Panc1 (cell line): ENCODE measurements at regions not wholly inside any gene's neighbourhood (a gene's known extent, or its start where the extent isn't known, plus 50 kb on each side); places are given as distances from the start of the nearest gene placed in this dataset.

ENCODE experiments used
- ATAC-seq: fragments of 200-7000 bp; cut with Tn5 transposase; 2 replicates; pipeline ENCODE4 v1.9.1; 2020; ENCODE audit warnings: mild to moderate bottlenecking, moderate library complexity
- BruUV-seq: library from RNA; stranded (reverse); fragments of 400-500 nt; replicated peaks from 2 replicates; lab custom pipeline; 2021; lab: Mats Ljungman, UMichigan
- CTCF ChIA-PET: fragments of 300-600 bp; sonication (Branson Sonifier 250); formaldehyde crosslinking; loops from one replicate; lab custom pipeline; 2022; ENCODE audit warnings: antibody characterized with exemption; lab: Charles Lee
- POLR2A ChIA-PET: fragments of 300-600 bp; sonication (Branson Sonifier 250); formaldehyde crosslinking; loops from one replicate; lab custom pipeline; 2022; ENCODE audit warnings: antibody characterized with exemption; lab: Charles Lee
- DNase-seq: peaks from one replicate; pipeline ENCODE4 v3.0.0-alpha.2; 2010; ENCODE audit warnings: low read depth, low spot score
- H3K27ac ChIP-seq: 2 replicates; pipeline ENCODE4 v1.5.1; 2011; ENCODE audit warnings: mild to moderate bottlenecking, low read length, inconsistent platforms
- H3K27me3 ChIP-seq: fragments of 200-500 bp; sonication (Bioruptor generic); 2 replicates; pipeline ENCODE4 v1.6.0; 2014; ENCODE audit warnings: low read length, inconsistent platforms; ENCODE audit not compliant: control insufficient read depth, insufficient read depth
- H3K36me3 ChIP-seq: fragments of 200-500 bp; sonication (Bioruptor generic); 2 replicates; pipeline ENCODE4 v1.5.1; 2014; ENCODE audit warnings: inconsistent platforms, mild to moderate bottlenecking, low read length, moderate library complexity; ENCODE audit not compliant: control insufficient read depth, insufficient read depth
- H3K4me1 ChIP-seq: 2 replicates; pipeline ENCODE4 v1.5.1; 2011; ENCODE audit warnings: inconsistent platforms, mild to moderate bottlenecking, low read length, moderate library complexity; ENCODE audit not compliant: control insufficient read depth, insufficient read depth
- H3K4me3 ChIP-seq, 2 experiments: 2 replicates each; pipeline ENCODE4 v1.5.1; 2011 to 2012; ENCODE audit warnings: low read depth in 2 of 2, low read length in 2 of 2, mild to moderate bottlenecking in 2 of 2, inconsistent platforms in 1 of 2, moderate library complexity in 1 of 2
- H3K9me3 ChIP-seq: fragments of 200-500 bp; sonication (Bioruptor generic); 2 replicates; pipeline ENCODE4 v1.5.1; 2014; ENCODE audit warnings: low read depth, mild to moderate bottlenecking, inconsistent platforms, low read length, moderate library complexity; ENCODE audit not compliant: control insufficient read depth, insufficient read depth
- CTCF ChIP-seq: fragments of 450-650 bp; IDR thresholded peaks from 2 replicates; pipeline ENCODE4 v1.5.1; 2017; ENCODE audit warnings: mild to moderate bottlenecking
- POLR2AphosphoS5 ChIP-seq: IDR thresholded peaks from 2 replicates; pipeline ENCODE4 v1.6.1; 2012; ENCODE audit warnings: mild to moderate bottlenecking, low read depth, low read length, moderate library complexity
- REST ChIP-seq, 2 experiments: IDR thresholded peaks; 2 replicates each; pipeline ENCODE4 v1.6.1; 2011 to 2012; ENCODE audit warnings: low read depth in 2 of 2, control low read depth in 1 of 2, low read length in 1 of 2, mild to moderate bottlenecking in 1 of 2, moderate library complexity in 1 of 2; ENCODE audit not compliant: insufficient read depth in 1 of 2
- SIN3A ChIP-seq: IDR thresholded peaks from 2 replicates; pipeline ENCODE4 v1.6.1; 2012; ENCODE audit warnings: low read depth, mild to moderate bottlenecking, low read length, moderate library complexity, borderline replicate concordance; ENCODE audit not compliant: insufficient read depth
- TCF7L2 ChIP-seq: IDR thresholded peaks from 2 replicates; pipeline ENCODE4 v1.6.1; 2011; ENCODE audit warnings: mild to moderate bottlenecking, low read depth, low read length, inconsistent platforms
- in situ Hi-C: cut with HindIII; loops from 2 replicates; pipeline ENCODE4 v1.10.0; 2016; ENCODE audit warnings: low sequenced_read_pairs, low pct_unique_long_range_greater_than_20kb
- intact Hi-C: fragments of 100-400 bp; cut with micrococcal nuclease; formaldehyde crosslinking; loops from one replicate; pipeline ENCODE4 v1.10.0; 2022; ENCODE audit not compliant: unreplicated experiment

GRCh38 chr7:10724449-10724848, 249.2 kb upstream of the PHF14 start:
- intact Hi-C loops (no loop called here), in situ Hi-C loops (no loop called here)
- no peaks in the 10 kb centered on the region for H3K27me3 ChIP-seq
- TF ChIP-seq POLR2AphosphoS5 (no peak), TCF7L2 (no peak), CTCF (no peak)
- H3K4me1 ChIP-seq, result no peaks in the 10 kb centered on the region
- no peaks in the 10 kb centered on the region for H3K9me3 ChIP-seq
- no peak for DNase-seq
- ChIA-PET CTCF (no interaction called here), POLR2A (no interaction called here)
- ATAC-seq, result no peak
- H3K4me3 ChIP-seq, result no peak overlapping the region
- H3K36me3 ChIP-seq, result no peaks in the 10 kb centered on the region
- no peak overlapping the region for H3K27ac ChIP-seq
- BruUV-seq, result no TSS peak

GRCh38 chr7:10727636-10728035, 246.0 kb upstream of the PHF14 start:
- Histone ChIP-seq H3K4me1 (no peaks in the 10 kb centered on the region), H3K36me3 (no peaks in the 10 kb centered on the region), H3K27ac (no peak overlapping the region), H3K9me3 (no peaks in the 10 kb centered on the region), H3K4me3 (no peak overlapping the region), H3K27me3 (no peaks in the 10 kb centered on the region)
- no peak for TF ChIP-seq CTCF
- TF ChIP-seq POLR2AphosphoS5, result no peak
- no peak for TF ChIP-seq REST (IDR thresholded peaks at IDR 0.05; ENCODE audit: insufficient read depth in 1 of 2, low read depth in 2 of 2, low read length in 1 of 2)
- no peak for TF ChIP-seq TCF7L2
- TF ChIP-seq SIN3A, result no peak
- DNase-seq, result no peak
- intact Hi-C loops (no loop called here), in situ Hi-C loops (no loop called here)
- BruUV-seq, result no TSS peak
- CTCF ChIA-PET, result no interaction called here
- POLR2A ChIA-PET, result no interaction called here
- ATAC-seq, result no peak
